HG02884 (cell line): ENCODE measurements at regions not wholly inside any gene's neighbourhood (a gene's known extent, or its start where the extent isn't known, plus 50 kb on each side); places are given as distances from the start of the nearest gene placed in this dataset.

Experiments used
- ATAC-seq: cut with Tn5 transposase; IDR thresholded peaks from one replicate; pipeline ENCODE4 v1.9.1; 2021; ENCODE audit warnings: mild to moderate bottlenecking, moderate library complexity; ENCODE audit not compliant: unreplicated experiment

- no peak for ATAC-seq
These were observed 487.6 kb downstream of the ARL4A start for GRCh38 chr7:13174991-13175390.

DNA sequence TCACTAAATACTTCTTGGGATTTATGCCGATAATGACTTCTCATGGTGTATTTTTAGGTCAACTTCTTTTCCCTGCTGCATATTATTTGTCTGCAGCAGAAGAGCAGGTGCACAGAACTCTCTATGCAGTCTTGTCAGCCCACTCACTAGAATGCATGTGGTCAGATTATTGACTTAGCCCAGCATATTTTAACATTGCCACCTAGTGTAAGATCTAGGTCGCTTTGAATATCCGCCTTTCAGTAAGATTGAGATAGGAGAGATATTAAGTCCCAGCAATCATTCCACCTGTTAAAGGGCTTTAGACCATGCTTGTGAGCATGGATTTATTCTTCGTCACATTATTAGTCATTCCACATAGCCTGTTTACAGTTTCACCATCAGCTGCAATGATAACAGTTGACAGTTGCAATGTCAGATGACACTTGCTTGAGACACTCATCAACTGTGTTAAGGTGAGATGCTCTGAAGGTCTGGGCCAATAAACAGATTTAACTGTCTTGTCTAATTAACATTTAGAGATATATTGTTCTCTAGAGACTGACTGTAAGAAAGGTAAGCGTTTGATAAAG is 491.7 kb downstream of the ARL4A start:
- no peak for ATAC-seq

GRCh38 chr7:13179775-13180523 is 492.5 kb downstream of the ARL4A start:
- no peak for ATAC-seq

DNA sequence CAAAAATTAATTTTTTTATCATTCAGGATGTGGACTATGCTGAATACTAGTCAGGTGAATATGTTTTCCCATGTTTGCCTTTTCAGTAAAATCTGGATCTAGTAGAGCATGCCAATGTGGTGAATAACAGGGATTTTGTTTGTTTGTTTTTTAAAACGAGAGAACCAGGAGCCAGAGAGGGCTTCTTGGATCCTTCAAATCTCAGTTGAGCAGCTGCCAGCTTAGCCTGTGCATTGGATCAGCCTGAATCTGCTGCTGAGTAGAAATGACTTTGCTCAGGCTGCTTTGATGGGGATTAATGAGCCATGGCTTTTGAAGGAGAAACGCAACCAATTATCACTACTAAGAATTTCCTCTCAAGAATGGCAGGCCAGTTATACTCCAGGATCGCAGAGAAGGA is 493.8 kb downstream of the ARL4A start:
- ATAC-seq = no peak

DNA sequence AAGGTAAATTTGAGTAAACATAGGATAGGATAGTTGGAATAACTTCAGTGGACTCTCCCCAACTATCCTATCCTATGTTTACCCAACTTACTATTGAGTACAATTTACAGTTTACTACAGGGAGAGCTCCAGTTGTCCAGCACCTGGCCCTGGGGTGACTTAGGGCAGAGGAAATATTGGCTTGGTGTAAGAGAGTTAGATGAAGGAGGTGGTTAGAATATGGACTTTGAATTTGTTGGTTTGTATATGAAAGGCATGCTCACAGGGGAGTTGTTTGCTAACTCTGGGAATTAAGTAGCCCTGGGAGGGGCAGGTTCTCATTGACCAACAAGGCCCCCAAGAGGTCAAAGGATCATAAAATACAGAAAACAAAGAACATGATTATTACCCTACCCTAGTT is 497.7 kb downstream of the ARL4A start:
- ATAC-seq = no peak

DNA sequence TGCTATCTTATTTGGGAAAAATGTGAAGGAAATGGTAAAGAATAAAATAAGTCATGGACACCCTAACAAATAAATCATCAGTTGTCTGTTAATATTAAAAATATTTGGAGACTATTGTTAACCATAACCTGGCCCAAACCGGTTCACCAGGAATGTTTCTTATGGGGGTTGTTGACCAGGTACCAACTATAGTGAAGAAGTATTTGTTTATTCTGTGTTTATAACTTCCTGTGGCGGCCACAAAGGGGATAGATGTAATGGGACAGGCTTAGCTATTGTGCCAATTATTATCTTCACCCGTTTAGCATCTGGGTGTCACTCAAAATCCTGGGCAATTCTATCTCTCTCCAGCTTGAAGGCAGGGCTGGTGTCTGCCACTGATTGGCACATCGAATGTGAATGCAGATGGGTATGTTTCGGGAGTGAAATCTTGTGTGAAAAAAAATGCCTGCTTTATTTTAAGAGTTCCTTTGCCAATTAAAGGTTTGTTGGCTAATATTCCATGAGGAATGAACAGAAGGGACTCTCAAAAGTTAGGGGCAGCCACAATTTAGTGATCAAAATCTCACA is 500.9 kb downstream of the ARL4A start:
- no peak for ATAC-seq

DNA sequence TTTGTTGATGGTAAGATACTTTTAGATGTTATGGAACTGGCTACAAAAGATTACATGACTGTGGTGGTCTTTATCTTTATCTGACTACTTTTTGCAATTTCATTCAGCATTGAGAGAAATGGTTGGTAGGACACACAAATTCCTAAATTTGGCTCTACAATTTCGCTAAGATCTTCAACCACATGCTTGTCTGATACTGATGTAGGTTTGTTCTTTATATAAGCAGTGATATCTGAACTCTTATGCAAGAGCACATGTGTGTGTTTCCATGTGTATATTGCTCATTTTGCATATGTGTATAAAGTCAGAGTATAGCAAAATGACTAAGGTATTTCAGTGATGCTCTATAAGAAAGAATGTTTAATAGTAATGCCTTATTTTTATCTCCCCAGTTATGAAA is 501.5 kb downstream of the ARL4A start:
- ATAC-seq = no peak

- no peak for ATAC-seq
These were observed 502.2 kb downstream of the ARL4A start for GRCh38 chr7:13189668-13190067.

DNA sequence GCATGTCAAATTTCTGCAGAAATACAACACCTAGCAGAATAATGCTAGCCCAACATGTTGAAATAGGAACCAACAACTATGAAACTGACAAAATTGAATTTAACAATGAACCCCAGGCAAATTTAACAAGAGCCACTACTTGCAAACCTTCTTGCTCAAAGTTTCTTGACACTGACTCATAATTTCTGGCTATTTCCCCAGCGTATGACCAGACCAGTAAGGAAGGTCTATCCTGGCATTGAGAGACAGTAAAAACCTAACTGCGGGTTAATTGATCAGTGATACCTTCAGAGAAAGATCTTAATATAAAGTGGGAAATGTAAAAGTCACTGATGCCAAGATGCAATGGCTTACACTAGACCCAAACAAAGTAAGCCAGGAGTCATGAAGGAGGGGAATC is 510.1 kb downstream of the ARL4A start:
- ATAC-seq = no peak

- ATAC-seq = no peak
These were observed 510.6 kb downstream of the ARL4A start for GRCh38 chr7:13198036-13198435.

- ATAC-seq = no peak
These were observed 511.3 kb downstream of the ARL4A start for GRCh38 chr7:13198727-13199126.

DNA sequence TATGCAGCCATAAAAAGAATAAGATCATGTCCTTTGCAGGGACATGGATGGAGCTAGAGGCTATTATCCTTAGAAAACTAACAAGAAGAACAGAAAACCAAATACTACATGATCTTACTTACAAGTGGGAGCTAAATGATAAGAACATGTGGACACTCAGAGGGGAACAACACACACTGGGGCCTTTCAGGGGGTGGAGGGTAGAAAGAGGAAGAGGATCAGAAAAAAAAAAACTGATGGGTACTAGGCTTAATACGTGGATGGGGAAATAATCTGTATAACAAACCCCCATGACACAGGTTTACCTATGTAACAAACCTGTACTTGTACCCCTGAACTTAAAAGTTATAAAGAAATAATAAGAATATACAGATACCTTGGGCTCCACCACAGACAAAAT is 514.2 kb downstream of the ARL4A start:
- ATAC-seq = no peak

DNA sequence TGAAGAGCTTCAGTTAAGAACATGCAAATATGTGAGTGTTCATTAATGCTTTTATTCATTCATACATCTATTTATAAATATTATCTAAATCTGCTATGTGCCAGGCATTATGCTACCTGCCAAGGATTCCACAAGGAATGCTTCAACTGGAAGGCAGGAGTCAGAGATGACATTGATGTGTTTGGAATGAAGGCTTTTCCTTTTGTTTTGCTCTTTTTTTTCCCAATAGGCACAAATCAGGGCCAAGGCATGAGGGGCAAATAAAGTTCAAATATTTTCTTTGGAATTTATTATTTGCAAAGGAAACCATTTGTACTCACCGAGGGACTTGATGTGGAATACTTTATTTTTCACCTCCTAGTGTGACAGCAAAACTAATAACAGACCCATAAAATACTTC is 530.3 kb downstream of the ARL4A start:
- no peak for ATAC-seq

GRCh38 chr7:13225068-13225467 is 537.6 kb downstream of the ARL4A start:
- ATAC-seq = no peak

DNA sequence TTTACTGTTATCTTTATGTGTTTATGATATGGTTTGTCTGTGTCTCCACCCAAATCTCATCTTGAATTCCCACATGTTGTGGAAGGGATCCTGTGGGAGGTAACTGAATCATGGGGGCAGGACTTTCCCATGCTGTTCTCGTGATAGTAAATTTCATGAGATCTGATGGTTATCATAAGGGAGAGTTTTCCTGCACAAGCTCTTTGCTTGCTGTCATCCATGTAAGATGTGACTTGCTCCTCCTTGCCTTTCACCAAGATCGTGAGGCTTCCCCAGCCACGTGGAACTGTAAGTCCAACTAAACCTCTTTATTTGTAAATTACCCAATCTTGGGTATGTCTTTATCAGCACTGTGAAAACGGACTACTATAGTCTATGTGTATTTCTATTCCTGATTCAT is 539.0 kb downstream of the ARL4A start:
- ATAC-seq = no peak

GRCh38 chr7:13231216-13231615 is 543.8 kb downstream of the ARL4A start:
- no peak for ATAC-seq

GRCh38 chr7:13235436-13235835 is 548.0 kb downstream of the ARL4A start:
- ATAC-seq = no peak

GRCh38 chr7:13236026-13236425 is 548.6 kb downstream of the ARL4A start:
- ATAC-seq = no peak

- no peak for ATAC-seq
These were observed 552.9 kb downstream of the ARL4A start for GRCh38 chr7:13240349-13240748.

- ATAC-seq = no peak
These were observed 554.0 kb downstream of the ARL4A start for GRCh38 chr7:13241416-13241815.

GRCh38 chr7:13257661-13258060 is 570.2 kb downstream of the ARL4A start:
- ATAC-seq = no peak

GRCh38 chr7:13258386-13258785 is 571.0 kb downstream of the ARL4A start:
- no peak for ATAC-seq

DNA sequence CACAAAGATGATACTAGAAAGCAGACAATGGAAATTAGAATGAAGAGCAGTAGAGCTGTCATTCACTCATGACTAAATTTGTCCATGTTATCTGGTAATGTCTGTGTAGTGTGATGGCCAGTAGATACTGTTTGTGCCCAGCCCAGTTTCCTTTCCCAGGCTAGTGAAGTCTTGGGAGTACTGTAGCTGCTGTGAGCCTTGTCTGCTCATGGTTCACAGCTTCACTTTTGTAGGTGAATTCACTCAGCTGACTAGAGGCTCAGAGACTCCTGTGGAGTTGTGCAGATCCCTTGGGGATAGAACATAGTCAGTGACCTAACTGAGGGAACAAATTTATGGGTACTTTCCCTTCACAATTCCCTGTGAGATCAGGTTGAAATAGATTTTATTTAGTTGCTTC is 572.5 kb downstream of the ARL4A start:
- ATAC-seq = no peak
